ENCODE measurements at regions not wholly inside any gene's neighbourhood (a gene's known extent, or its start where the extent isn't known, plus 50 kb on each side); places are given as distances from the start of the nearest gene placed in this dataset.

GRCh38 chr4:29151584-29151983 lies 1568.6 kb upstream of the PCDH7 start:
- ChIA-PET POLR2A (ENCODE audit: unreplicated experiment) (no interaction called here), CTCF (no interaction called here)
- Histone ChIP-seq H3K4me3 (no peak overlapping the region), H3F3A (ENCODE audit: insufficient read depth, low read depth) (no peaks in the 10 kb centered on the region), H3K79me2 (ENCODE audit: low read depth) (no peaks in the 10 kb centered on the region), H3K27ac (no peak overlapping the region), H2AFZ (no peak overlapping the region), H3K9me3 (ENCODE audit: insufficient read depth, low read depth) (no peaks in the 10 kb centered on the region), H3K9me2 (ENCODE audit: insufficient read depth) (no peaks in the 10 kb centered on the region), H4K20me1 (ENCODE audit: insufficient read depth) (no peaks in the 10 kb centered on the region), H3K4me1 (replicated peaks; ENCODE audit: insufficient read depth) (no peaks in the 10 kb centered on the region), H3K36me3 (ENCODE audit: low read depth) (no peaks in the 10 kb centered on the region), H3K27me3 (ENCODE audit: insufficient read depth, low read depth) (no peaks in the 10 kb centered on the region), H3K4me2 (no peak overlapping the region)
- TF ChIP-seq CTCF (conservative IDR thresholded peaks at IDR 0.05) (no peak), EZH2 (IDR thresholded peaks at IDR 0.05; ENCODE audit: low read depth) (no peak)
- intact Hi-C loops (cut with micrococcal nuclease; ENCODE audit: unreplicated experiment): no loop called here
- BruUV-seq (replicated peaks): no TSS peak
- DNase-seq: no peak

- intact Hi-C loops (cut with micrococcal nuclease; ENCODE audit: unreplicated experiment): no loop called here
- CTCF ChIA-PET: no interaction called here
- Histone ChIP-seq H2AFZ (no peak overlapping the region), H3K9me2 (ENCODE audit: insufficient read depth) (no peaks in the 10 kb centered on the region), H3K27ac (no peak overlapping the region), H3K4me3 (no peak overlapping the region), H3F3A (ENCODE audit: insufficient read depth, low read depth) (no peaks in the 10 kb centered on the region), H3K36me3 (ENCODE audit: low read depth) (no peaks in the 10 kb centered on the region), H3K4me2 (no peak overlapping the region), H3K9me3 (ENCODE audit: insufficient read depth, low read depth) (no peaks in the 10 kb centered on the region), H3K4me1 (replicated peaks; ENCODE audit: insufficient read depth) (no peaks in the 10 kb centered on the region), H3K27me3 (ENCODE audit: insufficient read depth, low read depth) (no peaks in the 10 kb centered on the region), H4K20me1 (ENCODE audit: insufficient read depth) (no peaks in the 10 kb centered on the region), H3K79me2 (ENCODE audit: low read depth) (no peaks in the 10 kb centered on the region)
- no TSS peak for BruUV-seq (replicated peaks)
- TF ChIP-seq EZH2 (IDR thresholded peaks at IDR 0.05; ENCODE audit: low read depth) (no peak), CTCF (conservative IDR thresholded peaks at IDR 0.05) (no peak)
- DNase-seq: no peak
- POLR2A ChIA-PET (ENCODE audit: unreplicated experiment): no interaction called here
These were observed 1566.5 kb upstream of the PCDH7 start for GRCh38 chr4:29153642-29154041.

- DNase-seq: no peak
- intact Hi-C loops (cut with micrococcal nuclease; ENCODE audit: unreplicated experiment): no loop called here
- Histone ChIP-seq H3K27me3 (ENCODE audit: insufficient read depth, low read depth) (no peaks in the 10 kb centered on the region), H3F3A (ENCODE audit: insufficient read depth, low read depth) (no peaks in the 10 kb centered on the region), H3K9me3 (ENCODE audit: insufficient read depth, low read depth) (no peaks in the 10 kb centered on the region), H3K4me2 (no peak overlapping the region), H3K36me3 (ENCODE audit: low read depth) (no peaks in the 10 kb centered on the region), H3K4me3 (no peak overlapping the region), H3K79me2 (ENCODE audit: low read depth) (no peaks in the 10 kb centered on the region), H3K9me2 (ENCODE audit: insufficient read depth) (no peaks in the 10 kb centered on the region), H4K20me1 (ENCODE audit: insufficient read depth) (no peaks in the 10 kb centered on the region), H3K27ac (no peak overlapping the region), H2AFZ (no peak overlapping the region), H3K4me1 (replicated peaks; ENCODE audit: insufficient read depth) (no peaks in the 10 kb centered on the region)
- BruUV-seq (replicated peaks): no TSS peak
- ChIA-PET POLR2A (ENCODE audit: unreplicated experiment) (no interaction called here), CTCF (no interaction called here)
- TF ChIP-seq CTCF (conservative IDR thresholded peaks at IDR 0.05) (no peak), EZH2 (IDR thresholded peaks at IDR 0.05; ENCODE audit: low read depth) (no peak)
These were observed 1544.9 kb upstream of the PCDH7 start for GRCh38 chr4:29175291-29175690.
